ENCODE measurements at regions not wholly inside any gene's neighbourhood (a gene's known extent, or its start where the extent isn't known, plus 50 kb on each side); places are given as distances from the start of the nearest gene placed in this dataset.

GRCh38 chr7:20280475-20281351 is 50.0 kb upstream of the ITGB8 start:
- H3K4ac ChIP-seq (ENCODE audit: low read depth in 1 of 2, low read length in 2 of 2): no peak overlapping the region

More at GRCh38 chr7:20280475-20281351, 50.0 kb upstream of the ITGB8 start:
- H3K36me3 ChIP-seq (ENCODE audit: control insufficient read depth in 1 of 2, insufficient read depth in 2 of 2, low read depth in 1 of 2, low read length in 2 of 2): no peaks in the 10 kb centered on the region
- H3K18ac ChIP-seq (ENCODE audit: low read depth in 1 of 2, low read length in 2 of 2): no peak overlapping the region
- no peak overlapping the region for H4K8ac ChIP-seq (ENCODE audit: low read length)
- no peaks in the 10 kb centered on the region for H3K4me1 ChIP-seq (ENCODE audit: control insufficient read depth, insufficient read depth, low read depth, low read length)
- H2BK15ac ChIP-seq (ENCODE audit: low read depth, poor library complexity, severe bottlenecking): no peak overlapping the region
- no peak overlapping the region for H3K23ac ChIP-seq (ENCODE audit: low read length in 2 of 2)
- no peak overlapping the region for H4K91ac ChIP-seq (ENCODE audit: low read length)
- H3K79me1 ChIP-seq (replicated peaks; ENCODE audit: low read length, poor library complexity, severe bottlenecking): no peaks in the 10 kb centered on the region
- H2BK120ac ChIP-seq (ENCODE audit: low read depth, low read length): no peak overlapping the region
- no peak overlapping the region for H2BK12ac ChIP-seq (ENCODE audit: low read length in 2 of 2)
- no peak overlapping the region for H3K27ac ChIP-seq (ENCODE audit: low read length, poor library complexity, severe bottlenecking)
- no peak overlapping the region for H3K4me3 ChIP-seq (ENCODE audit: insufficient read depth in 1 of 2, low read depth in 1 of 2, low read length in 2 of 2)
- H2AFZ ChIP-seq (ENCODE audit: low read depth, low read length): no peak overlapping the region
- 83% methylated on average over 7 of the region's 8 CpGs for WGBS
- H2AK5ac ChIP-seq (ENCODE audit: low read length, severe bottlenecking): no peak overlapping the region
- no peak overlapping the region for H2BK5ac ChIP-seq (ENCODE audit: low read depth, low read length, poor library complexity, severe bottlenecking)
- peak; percentile 24 for DNase-seq
- H3K14ac ChIP-seq (ENCODE audit: low read length in 2 of 2): no peak overlapping the region
- peak overlapping the region; percentile 38 for H3K9ac ChIP-seq (ENCODE audit: low read length)
- H3K27me3 ChIP-seq (ENCODE audit: control insufficient read depth in 1 of 2, insufficient read depth in 1 of 2, low read length in 2 of 2): no peaks in the 10 kb centered on the region
- H3K9me3 ChIP-seq (ENCODE audit: control insufficient read depth, low read length): no peaks in the 10 kb centered on the region
- H3K4me2 ChIP-seq (ENCODE audit: low read length, poor library complexity, severe bottlenecking): no peak overlapping the region

Measured in mesenchymal stem cell (in vitro differentiated cells and primary cell).